Fibroblast of mammary gland (primary cell): ENCODE measurements at regions not wholly inside any gene's neighbourhood (a gene's known extent, or its start where the extent isn't known, plus 50 kb on each side); places are given as distances from the start of the nearest gene placed in this dataset.

Source experiments
- DNase-seq: peaks from one replicate; pipeline ENCODE4 v3.0.0-alpha.2; 2010; ENCODE audit warnings: low read depth
- H3K4me3 ChIP-seq: 2 replicates; pipeline ENCODE4 v1.5.1; 2011; ENCODE audit warnings: low read depth, mild to moderate bottlenecking, low read length, moderate library complexity; ENCODE audit not compliant: control insufficient read depth
- CTCF ChIP-seq: conservative IDR thresholded peaks from 2 replicates; pipeline ENCODE4 v1.5.1; 2011; ENCODE audit warnings: low read depth, low read length, inconsistent platforms; ENCODE audit not compliant: control insufficient read depth, insufficient read depth

- TF ChIP-seq CTCF = no peak
- no peak overlapping the region for H3K4me3 ChIP-seq
- DNase-seq = peak; percentile 40
These were observed 251.8 kb downstream of the MTERF1 start for GRCh38 chr7:91628742-91629141.

DNA sequence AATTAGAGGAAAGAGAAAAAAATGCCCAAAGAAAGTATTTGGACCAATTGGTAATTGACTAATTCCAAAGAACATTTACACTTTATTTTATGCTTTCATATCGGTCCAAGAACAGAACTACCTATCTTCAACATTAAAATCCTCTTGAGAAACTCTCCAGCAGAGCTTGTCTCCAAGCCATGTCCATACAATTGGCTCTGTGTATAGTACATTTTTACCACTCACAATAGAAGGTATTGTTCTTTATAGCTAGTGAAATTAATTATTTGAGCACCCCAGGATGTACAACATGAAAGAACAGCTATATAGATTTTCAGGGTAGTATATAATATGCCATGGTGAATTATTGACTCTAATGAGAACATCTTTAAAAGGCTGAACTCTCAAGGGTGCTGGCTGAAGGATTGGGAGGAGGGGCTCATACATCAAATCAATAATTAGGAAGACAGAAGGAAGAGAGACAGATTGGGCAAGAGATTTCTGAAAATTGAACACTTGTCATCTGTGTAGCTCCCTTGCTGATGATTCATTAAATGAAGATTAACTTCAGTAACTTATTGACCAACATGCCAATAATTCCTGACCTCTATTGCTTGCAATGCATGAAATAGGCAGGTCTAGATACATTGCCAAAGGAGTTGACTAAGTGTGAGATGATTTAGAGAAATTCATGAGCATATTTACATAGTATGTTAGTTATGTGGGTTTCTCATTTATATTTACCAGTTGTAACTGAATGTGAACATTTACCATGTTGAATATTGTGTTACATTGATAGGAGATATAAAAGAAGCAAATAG is 249.7 kb downstream of the MTERF1 start:
- no peak overlapping the region for H3K4me3 ChIP-seq
- no peak for DNase-seq
- TF ChIP-seq CTCF = no peak

GRCh38 chr7:91632234-91632940 is 248.1 kb downstream of the MTERF1 start:
- no peak overlapping the region for H3K4me3 ChIP-seq
- no peak for TF ChIP-seq CTCF
- DNase-seq = no peak

DNA sequence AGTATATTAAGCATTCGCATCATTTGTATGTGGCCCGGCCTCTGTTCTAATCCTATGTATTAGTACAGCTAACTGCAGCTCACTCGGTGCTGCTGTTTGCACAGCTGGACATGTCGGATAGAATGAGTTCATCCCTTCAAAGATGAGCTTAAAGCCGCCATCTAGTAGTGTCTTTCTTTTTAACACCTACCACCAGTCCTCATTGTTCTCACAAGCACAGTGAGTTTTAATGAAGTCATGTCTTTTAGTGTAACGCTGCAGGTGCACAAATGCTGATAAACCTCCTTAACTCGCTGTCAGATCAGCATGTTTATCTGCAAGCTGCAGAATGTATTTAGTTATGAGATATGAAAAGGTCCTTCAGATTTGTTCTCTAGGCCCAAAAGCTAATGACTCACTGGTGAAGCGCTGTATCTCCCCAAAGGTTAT is 247.5 kb downstream of the MTERF1 start:
- H3K4me3 ChIP-seq = no peak overlapping the region
- no peak for DNase-seq
- no peak for TF ChIP-seq CTCF

DNA sequence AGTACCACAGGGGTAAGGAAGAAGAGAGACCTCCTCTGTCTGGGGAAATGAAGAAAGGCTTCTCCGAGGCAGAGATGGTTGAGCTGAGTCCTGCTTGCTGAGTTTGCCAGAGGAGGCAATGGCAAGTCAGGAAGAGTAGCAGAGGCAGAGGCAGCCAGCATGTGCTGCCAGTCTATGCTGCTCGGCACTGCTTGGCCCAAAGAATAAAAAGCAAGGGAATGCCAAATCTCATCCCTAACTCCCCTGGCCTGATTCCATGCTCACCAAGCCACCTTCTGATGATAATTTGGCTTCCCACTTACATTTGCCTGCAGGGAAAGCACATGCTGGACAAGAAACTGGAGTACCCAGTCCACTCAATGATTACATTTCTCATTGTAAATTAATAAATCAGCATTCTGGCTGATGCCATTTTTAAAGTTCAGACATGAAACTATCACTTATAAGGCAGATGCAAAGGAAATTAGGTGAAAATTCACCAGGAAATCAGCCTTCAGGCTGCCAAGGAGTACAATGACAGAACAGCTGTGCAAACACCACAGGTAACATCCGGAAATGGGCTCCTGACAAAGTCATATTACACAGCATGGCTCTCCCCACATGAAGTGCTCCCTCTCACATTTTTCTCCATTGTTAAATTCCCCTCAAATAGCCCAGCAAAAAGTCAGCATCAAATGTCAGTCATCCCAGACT is 245.9 kb downstream of the MTERF1 start:
- TF ChIP-seq CTCF = no peak
- no peak for DNase-seq
- H3K4me3 ChIP-seq = no peak overlapping the region

GRCh38 chr7:91636129-91636724 is 244.3 kb downstream of the MTERF1 start:
- peak; percentile 59 for TF ChIP-seq CTCF
- DNase-seq = peak; percentile 43
- H3K4me3 ChIP-seq = no peak overlapping the region
